SK-N-MC (cell line): ENCODE measurements at regions not wholly inside any gene's neighbourhood (a gene's known extent, or its start where the extent isn't known, plus 50 kb on each side); places are given as distances from the start of the nearest gene placed in this dataset.

Source experiments
- EZH2 ChIP-seq: fragments of 200-600 bp; sonication (generic); IDR thresholded peaks from one replicate; pipeline ENCODE4 v1.6.1; 2017; ENCODE audit warnings: antibody characterized with exemption
- POLR2AphosphoS5 ChIP-seq: IDR thresholded peaks from 2 replicates; pipeline ENCODE4 v1.6.1; 2012; ENCODE audit warnings: mild to moderate bottlenecking, low read depth, low read length, borderline replicate concordance

DNA sequence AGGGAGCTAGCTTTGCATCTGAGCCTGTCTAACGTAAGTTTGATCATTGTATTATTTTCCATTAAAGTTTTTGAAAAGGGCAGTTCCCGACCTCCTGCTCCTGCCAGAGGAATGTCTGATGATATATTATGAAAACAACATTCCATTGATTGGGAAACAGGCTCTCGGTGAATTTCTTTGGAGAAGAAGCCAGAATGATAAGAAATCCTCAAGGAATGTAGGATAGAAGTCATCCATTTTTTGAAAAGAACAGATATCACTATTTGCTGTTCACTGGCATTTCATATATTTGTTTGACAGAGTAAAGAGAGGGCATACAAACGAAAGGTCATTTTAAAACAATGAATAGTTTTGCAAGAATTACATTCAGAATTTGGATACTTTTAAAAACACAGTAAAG is 781.0 kb upstream of the HTR2C start:
- TF ChIP-seq EZH2 (no peak), POLR2AphosphoS5 (no peak)
